ENCODE measurements at regions not wholly inside any gene's neighbourhood (a gene's known extent, or its start where the extent isn't known, plus 50 kb on each side); places are given as distances from the start of the nearest gene placed in this dataset.

DNA sequence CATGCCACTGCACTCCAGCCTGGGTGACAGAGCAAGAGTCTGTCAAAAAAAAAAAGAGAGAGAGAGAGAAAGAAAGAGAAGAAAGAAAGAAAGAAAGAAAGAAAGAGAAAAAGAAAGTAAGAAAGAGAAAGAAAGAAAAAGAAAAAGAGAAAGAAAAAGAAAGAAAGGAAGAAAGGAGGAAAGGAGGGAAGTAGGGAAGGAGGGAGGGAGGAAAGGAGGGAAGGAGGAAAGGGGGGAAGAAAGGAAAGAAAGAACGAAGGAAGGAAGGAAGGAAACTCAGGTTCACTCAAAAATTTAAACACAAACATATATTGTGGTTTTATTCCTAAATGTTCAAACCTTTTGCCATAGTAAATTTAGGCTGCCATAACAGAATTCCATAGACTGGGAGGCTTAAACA, 453.0 kb downstream of the SLCO4C1 start:
- H3K4me3 ChIP-seq (ENCODE audit: low read depth, low read length) = no peak overlapping the region
- DNase-seq (ENCODE audit: low read depth) = no peak
- TF ChIP-seq POLR2A (IDR thresholded peaks at IDR 0.05; ENCODE audit: extremely low read depth, insufficient read length) (no peak), MYC (IDR thresholded peaks at IDR 0.05; ENCODE audit: low read depth, low read length) (no peak)
- TF ChIP-seq, protein P1, sequence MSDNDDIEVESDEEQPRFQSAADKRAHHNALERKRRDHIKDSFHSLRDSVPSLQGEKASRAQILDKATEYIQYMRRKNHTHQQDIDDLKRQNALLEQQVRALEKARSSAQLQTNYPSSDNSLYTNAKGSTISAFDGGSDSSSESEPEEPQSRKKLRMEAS (IDR thresholded peaks at IDR 0.05; ENCODE audit: low read depth, low read length) = no peak
- TF ChIP-seq, protein P2, sequence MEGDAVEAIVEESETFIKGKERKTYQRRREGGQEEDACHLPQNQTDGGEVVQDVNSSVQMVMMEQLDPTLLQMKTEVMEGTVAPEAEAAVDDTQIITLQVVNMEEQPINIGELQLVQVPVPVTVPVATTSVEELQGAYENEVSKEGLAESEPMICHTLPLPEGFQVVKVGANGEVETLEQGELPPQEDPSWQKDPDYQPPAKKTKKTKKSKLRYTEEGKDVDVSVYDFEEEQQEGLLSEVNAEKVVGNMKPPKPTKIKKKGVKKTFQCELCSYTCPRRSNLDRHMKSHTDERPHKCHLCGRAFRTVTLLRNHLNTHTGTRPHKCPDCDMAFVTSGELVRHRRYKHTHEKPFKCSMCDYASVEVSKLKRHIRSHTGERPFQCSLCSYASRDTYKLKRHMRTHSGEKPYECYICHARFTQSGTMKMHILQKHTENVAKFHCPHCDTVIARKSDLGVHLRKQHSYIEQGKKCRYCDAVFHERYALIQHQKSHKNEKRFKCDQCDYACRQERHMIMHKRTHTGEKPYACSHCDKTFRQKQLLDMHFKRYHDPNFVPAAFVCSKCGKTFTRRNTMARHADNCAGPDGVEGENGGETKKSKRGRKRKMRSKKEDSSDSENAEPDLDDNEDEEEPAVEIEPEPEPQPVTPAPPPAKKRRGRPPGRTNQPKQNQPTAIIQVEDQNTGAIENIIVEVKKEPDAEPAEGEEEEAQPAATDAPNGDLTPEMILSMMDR (IDR thresholded peaks at IDR 0.05; ENCODE audit: low read depth, low read length) = no peak

DNA sequence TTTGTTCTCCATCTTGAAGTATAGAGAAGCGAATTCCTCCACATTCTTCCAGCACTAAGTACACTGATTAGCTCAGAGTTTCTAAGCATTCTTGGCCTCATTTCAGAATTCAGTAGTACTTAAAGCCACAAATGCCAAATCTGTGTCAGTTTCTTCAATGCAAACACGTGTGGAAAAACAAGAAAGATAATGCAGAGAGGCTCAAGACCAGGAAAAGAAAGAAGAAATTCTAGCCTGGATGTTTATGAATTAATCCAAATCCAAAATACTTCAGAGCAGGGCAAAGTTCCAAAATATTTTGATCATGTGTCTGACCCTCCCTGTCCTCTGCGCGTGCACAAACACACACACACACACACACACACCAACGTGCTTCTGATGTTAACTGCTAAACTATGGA, 457.6 kb downstream of the SLCO4C1 start:
- no peak for TF ChIP-seq POLR2A (IDR thresholded peaks at IDR 0.05; ENCODE audit: extremely low read depth, insufficient read length)
- no peak for DNase-seq (ENCODE audit: low read depth)
- H3K4me3 ChIP-seq (ENCODE audit: low read depth, low read length) = no peak overlapping the region

DNA sequence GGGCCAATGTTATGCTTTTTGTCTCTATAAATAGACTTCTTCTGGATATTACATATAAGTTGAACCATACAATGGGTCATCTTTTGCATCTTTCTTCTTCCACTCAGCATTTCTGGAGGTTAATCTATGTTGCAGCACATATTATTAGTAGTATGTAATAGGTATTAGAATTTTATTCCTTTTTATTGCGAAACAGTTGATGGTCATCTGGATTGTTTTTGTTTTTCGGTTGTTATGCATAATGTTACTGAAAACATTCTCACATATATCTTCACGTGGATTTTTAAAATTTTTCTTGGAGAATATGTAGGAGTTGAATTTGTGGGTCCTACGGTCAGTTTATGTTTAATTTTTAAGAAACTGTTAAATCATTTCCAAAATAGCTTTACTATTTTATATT, 466.8 kb downstream of the SLCO4C1 start:
- TF ChIP-seq MYC (IDR thresholded peaks at IDR 0.05; ENCODE audit: low read depth, low read length) = no peak
- TF ChIP-seq, protein P2 (IDR thresholded peaks at IDR 0.05; ENCODE audit: low read depth, low read length) = no peak
- TF ChIP-seq, protein P1 (IDR thresholded peaks at IDR 0.05; ENCODE audit: low read depth, low read length) = no peak
- TF ChIP-seq POLR2A (IDR thresholded peaks at IDR 0.05; ENCODE audit: extremely low read depth, insufficient read length) = no peak
- H3K4me3 ChIP-seq (ENCODE audit: low read depth, low read length) = no peak overlapping the region
- DNase-seq (ENCODE audit: low read depth) = no peak

DNA sequence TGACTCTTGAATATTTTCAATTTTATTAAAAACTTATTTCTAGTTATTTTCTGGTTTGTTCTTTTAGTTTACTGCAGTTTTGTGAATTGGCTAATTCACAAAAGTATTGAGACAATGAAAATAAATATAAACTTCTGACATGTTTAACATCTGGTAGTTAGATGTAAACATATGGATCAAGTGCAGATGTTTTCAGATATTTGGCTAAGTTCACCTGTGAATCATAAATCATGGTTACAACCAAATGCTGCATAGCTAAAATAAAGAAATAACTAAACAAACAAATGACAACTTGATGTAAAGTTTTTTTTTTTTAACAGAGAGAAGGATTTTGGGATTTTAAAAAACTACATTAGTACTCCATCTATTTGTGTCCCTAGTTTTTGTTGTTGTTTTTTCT, 484.6 kb downstream of the SLCO4C1 start:
- H3K4me3 ChIP-seq (ENCODE audit: low read depth, low read length) = no peak overlapping the region
- TF ChIP-seq, protein P2 (IDR thresholded peaks at IDR 0.05; ENCODE audit: low read depth, low read length) = no peak
- TF ChIP-seq POLR2A (IDR thresholded peaks at IDR 0.05; ENCODE audit: extremely low read depth, insufficient read length) = no peak
- TF ChIP-seq MYC (IDR thresholded peaks at IDR 0.05; ENCODE audit: low read depth, low read length) = no peak
- DNase-seq (ENCODE audit: low read depth) = no peak

DNA sequence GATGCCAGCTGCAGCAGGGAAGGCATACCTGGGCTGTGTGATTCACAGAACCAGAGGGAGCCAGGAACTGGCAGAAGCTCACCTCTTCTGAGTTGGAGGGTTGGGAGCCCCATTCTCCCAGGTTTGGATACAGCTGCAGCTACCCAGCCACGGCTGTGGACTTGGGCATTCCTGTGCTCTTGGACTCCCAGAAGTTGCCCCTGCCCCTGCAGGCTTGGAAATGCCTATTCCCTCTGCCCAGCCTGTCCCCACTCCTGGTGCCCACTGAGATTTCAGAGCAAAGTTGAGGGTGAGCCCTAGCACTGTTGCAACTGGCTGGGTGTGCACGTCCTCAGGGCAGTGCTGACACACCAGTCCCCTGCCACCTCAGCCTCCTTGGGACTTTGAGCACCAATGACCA, 489.7 kb downstream of the SLCO4C1 start:
- no peak overlapping the region for H3K4me3 ChIP-seq (ENCODE audit: low read depth, low read length)
- no peak for DNase-seq (ENCODE audit: low read depth)
- no peak for TF ChIP-seq MYC (IDR thresholded peaks at IDR 0.05; ENCODE audit: low read depth, low read length)
- TF ChIP-seq, protein P1 (IDR thresholded peaks at IDR 0.05; ENCODE audit: low read depth, low read length) = no peak
- TF ChIP-seq, protein P2 (IDR thresholded peaks at IDR 0.05; ENCODE audit: low read depth, low read length) = no peak
- no peak for TF ChIP-seq POLR2A (IDR thresholded peaks at IDR 0.05; ENCODE audit: extremely low read depth, insufficient read length)

DNA sequence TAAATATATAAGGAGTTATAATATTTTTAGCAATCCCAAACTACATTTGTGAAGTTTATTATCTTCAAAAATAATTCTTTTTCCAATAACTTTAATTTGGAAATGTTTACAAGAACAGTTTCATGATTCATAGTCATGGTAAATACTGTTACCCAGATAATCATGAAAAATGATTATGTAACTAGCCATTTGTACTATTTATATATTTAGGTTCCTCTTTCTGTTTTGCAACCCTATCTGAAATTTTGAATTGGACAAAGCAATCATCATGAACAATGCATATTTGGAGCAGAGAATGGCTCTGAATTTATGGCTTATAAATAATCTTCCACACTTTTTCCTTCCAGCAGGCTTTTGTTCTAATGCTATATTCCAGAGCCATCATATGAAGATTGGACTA, 499.7 kb downstream of the SLCO4C1 start:
- TF ChIP-seq, protein P1 (IDR thresholded peaks at IDR 0.05; ENCODE audit: low read depth, low read length) = no peak
- no peak for TF ChIP-seq POLR2A (IDR thresholded peaks at IDR 0.05; ENCODE audit: extremely low read depth, insufficient read length)
- TF ChIP-seq, protein P2 (IDR thresholded peaks at IDR 0.05; ENCODE audit: low read depth, low read length) = no peak
- no peak for TF ChIP-seq MYC (IDR thresholded peaks at IDR 0.05; ENCODE audit: low read depth, low read length)
- peak; percentile 44 for DNase-seq (ENCODE audit: low read depth)
- H3K4me3 ChIP-seq (ENCODE audit: low read depth, low read length) = no peak overlapping the region
